Inflammatory macrophage treated with lipopolysaccharide for 1 hour (primary cell): ENCODE measurements at regions not wholly inside any gene's neighbourhood (a gene's known extent, or its start where the extent isn't known, plus 50 kb on each side); places are given as distances from the start of the nearest gene placed in this dataset.
"Not testable (repeated sequence)": the region's sequence is repeated elsewhere in the genome, so short reads cannot be mapped to it uniquely, and the experiment has no call there.

Experiments used
- DNase-seq, 2 donors: peaks; one replicate each; pipeline ENCODE4 v3.0.0-alpha.2; 2020 to 2022

- DNase-seq = no peak
Observed at GRCh38 chr4:187070740-187071139, 347.1 kb upstream of the FAT1 start.

- DNase-seq = no peak
Observed at GRCh38 chr4:187071946-187072600, 348.4 kb upstream of the FAT1 start.

- DNase-seq = no peak
Observed at GRCh38 chr4:187073820-187074219, 350.2 kb upstream of the FAT1 start.

GRCh38 chr4:187075514-187075913 lies 351.9 kb upstream of the FAT1 start:
- DNase-seq = no peak

GRCh38 chr4:187077744-187078401 lies 354.2 kb upstream of the FAT1 start:
- no peak for DNase-seq

GRCh38 chr4:187084701-187085100 lies 361.0 kb upstream of the FAT1 start:
- DNase-seq = no peak

GRCh38 chr4:187085339-187085738 lies 361.7 kb upstream of the FAT1 start:
- DNase-seq = no peak

- DNase-seq = no peak
Observed at GRCh38 chr4:187086151-187086550, 362.5 kb upstream of the FAT1 start.

- no peak for DNase-seq
Observed at GRCh38 chr4:187088070-187088799, 364.6 kb upstream of the FAT1 start.

GRCh38 chr4:187090401-187090800 lies 366.7 kb upstream of the FAT1 start:
- no peak for DNase-seq

GRCh38 chr4:187090832-187091231 lies 367.2 kb upstream of the FAT1 start:
- not testable (repeated sequence) for DNase-seq

GRCh38 chr4:187094144-187094543 lies 370.5 kb upstream of the FAT1 start:
- DNase-seq = no peak

GRCh38 chr4:187098429-187098828 lies 374.8 kb upstream of the FAT1 start:
- no peak for DNase-seq

- DNase-seq = no peak
Observed at GRCh38 chr4:187103351-187103750, 379.7 kb upstream of the FAT1 start.

GRCh38 chr4:187108845-187109244 lies 385.2 kb upstream of the FAT1 start:
- no peak for DNase-seq

- no peak for DNase-seq
Observed at GRCh38 chr4:187109636-187110035, 386.0 kb upstream of the FAT1 start.

GRCh38 chr4:187118166-187118565 lies 394.5 kb upstream of the FAT1 start:
- no peak for DNase-seq

GRCh38 chr4:187118602-187119120 lies 395.0 kb upstream of the FAT1 start:
- no peak for DNase-seq

GRCh38 chr4:187124331-187124730 lies 400.7 kb upstream of the FAT1 start:
- no peak for DNase-seq

GRCh38 chr4:187125062-187125461 lies 401.4 kb upstream of the FAT1 start:
- DNase-seq = no peak

- no peak for DNase-seq
Observed at GRCh38 chr4:187127456-187127855, 403.8 kb upstream of the FAT1 start.

- no peak for DNase-seq
Observed at GRCh38 chr4:187128222-187128621, 404.6 kb upstream of the FAT1 start.

GRCh38 chr4:187128976-187129375 lies 405.3 kb upstream of the FAT1 start:
- DNase-seq = no peak

- DNase-seq = not testable (repeated sequence)
Observed at GRCh38 chr4:187131826-187132225, 408.2 kb upstream of the FAT1 start.
